Liver (tissue), 8 donors: ENCODE measurements at regions not wholly inside any gene's neighbourhood (a gene's known extent, or its start where the extent isn't known, plus 50 kb on each side); places are given as distances from the start of the nearest gene placed in this dataset.

Experiments used
- DNase-seq: peaks from one replicate; pipeline ENCODE4 v3.0.0-alpha.2; 2017; ENCODE audit warnings: low spot score
- H3K27ac ChIP-seq, 2 donors: one replicate each; pipeline ENCODE4 v1.7.0; 2013; ENCODE audit warnings: inconsistent platforms in 2 of 2, low read length in 2 of 2, control low read depth in 1 of 2, low read depth in 1 of 2, mild to moderate bottlenecking in 1 of 2
- H3K27me3 ChIP-seq, 4 donors: one replicate each; pipeline versions ENCODE4 v1.6.1 to v1.7.0; 2013; ENCODE audit warnings: low read length in 3 of 4, inconsistent platforms in 1 of 4, mild to moderate bottlenecking in 1 of 4, moderate library complexity in 1 of 4; ENCODE audit not compliant: control insufficient read depth in 4 of 4, insufficient read depth in 4 of 4
- H3K36me3 ChIP-seq, 4 donors: one replicate each; pipeline versions ENCODE4 v1.6.1 to v1.7.0; 2013; ENCODE audit warnings: low read length in 3 of 4, mild to moderate bottlenecking in 3 of 4, low read depth in 1 of 4, moderate library complexity in 1 of 4; ENCODE audit not compliant: control insufficient read depth in 4 of 4, insufficient read depth in 3 of 4
- H3K4me1 ChIP-seq, 4 donors: one replicate each; pipeline versions ENCODE4 v1.6.1 to v1.7.0; 2013; ENCODE audit warnings: low read length in 3 of 4, mild to moderate bottlenecking in 3 of 4, moderate library complexity in 1 of 4; ENCODE audit not compliant: control insufficient read depth in 4 of 4, insufficient read depth in 4 of 4
- H3K4me3 ChIP-seq, 3 donors: one replicate each; pipeline versions ENCODE4 v1.6.1 to v1.7.0; 2013; ENCODE audit warnings: low read length in 3 of 3, control low read depth in 1 of 3, low read depth in 1 of 3, mild to moderate bottlenecking in 1 of 3
- H3K9ac ChIP-seq, 2 donors: one replicate each; pipeline ENCODE4 v1.7.0; 2013; ENCODE audit warnings: low read length in 2 of 2, mild to moderate bottlenecking in 2 of 2, moderate library complexity in 2 of 2, control low read depth in 1 of 2, low read depth in 1 of 2
- H3K9me3 ChIP-seq, 4 donors: one replicate each; pipeline versions ENCODE4 v1.6.1 to v1.7.0; 2013; ENCODE audit warnings: low read length in 3 of 4; ENCODE audit not compliant: control insufficient read depth in 4 of 4
- EGR1 ChIP-seq, 2 donors: IDR thresholded peaks; 2 replicates each; pipeline ENCODE4 v1.6.1; 2016 to 2018; ENCODE audit warnings: antibody characterized with exemption in 2 of 2, low read depth in 2 of 2
- FOXA1 ChIP-seq: IDR thresholded peaks from 2 replicates; pipeline ENCODE4 v1.6.1; 2016; ENCODE audit warnings: antibody characterized with exemption
- FOXA2 ChIP-seq: IDR thresholded peaks from 2 replicates; pipeline ENCODE4 v1.6.1; 2016; ENCODE audit warnings: antibody characterized with exemption
- GABPA ChIP-seq, 2 donors: IDR thresholded peaks in 1 of 2; conservative IDR thresholded peaks in 1 of 2; 2 replicates each; pipeline ENCODE4 v1.6.1; 2016; ENCODE audit warnings: antibody characterized with exemption in 2 of 2, mild to moderate bottlenecking in 1 of 2, moderate library complexity in 1 of 2
- HNF4A ChIP-seq, 2 donors: conservative IDR thresholded peaks; 2 replicates each; pipeline ENCODE4 v1.6.1; 2016; ENCODE audit warnings: antibody characterized with exemption in 2 of 2, mild to moderate bottlenecking in 2 of 2
- HNF4G ChIP-seq: IDR thresholded peaks from 2 replicates; pipeline ENCODE4 v1.6.1; 2016; ENCODE audit warnings: antibody characterized with exemption
- JUND ChIP-seq, 2 donors: IDR thresholded peaks; 2 replicates each; pipeline ENCODE4 v1.6.1; 2016; ENCODE audit warnings: antibody characterized with exemption in 2 of 2
- NR2F2 ChIP-seq: IDR thresholded peaks from 2 replicates; pipeline ENCODE4 v1.6.1; 2016; ENCODE audit warnings: antibody characterized with exemption
- RAD21 ChIP-seq, 2 donors: IDR thresholded peaks; 2 replicates each; pipeline ENCODE4 v1.6.1; 2016; ENCODE audit warnings: antibody characterized with exemption in 2 of 2, mild to moderate bottlenecking in 2 of 2
- RXRA ChIP-seq, 2 donors: IDR thresholded peaks; 2 replicates each; pipeline ENCODE4 v1.6.1; 2017 to 2018; ENCODE audit warnings: antibody characterized with exemption in 2 of 2, mild to moderate bottlenecking in 1 of 2
- YY1 ChIP-seq: IDR thresholded peaks from 2 replicates; pipeline ENCODE4 v1.6.1; 2016; ENCODE audit warnings: antibody characterized with exemption, mild to moderate bottlenecking
- WGBS: extraction: QIAGEN DNeasy Blood & Tissue Kit; methylation state at CpG from one replicate; pipeline ENCODE4 v1.1.7; 2013; 5-methylcytosine and 5-hydroxymethylcytosine counted together
- TF ChIP-seq, protein P1 (sequence below): IDR thresholded peaks from 2 replicates; pipeline ENCODE4 v1.6.1; 2016; ENCODE audit warnings: antibody characterized with exemption
- TF ChIP-seq, protein P2 (sequence below): IDR thresholded peaks from 2 replicates; pipeline ENCODE4 v1.6.1; 2016; ENCODE audit warnings: antibody characterized with exemption, mild to moderate bottlenecking
- TF ChIP-seq, protein P3 (sequence below): IDR thresholded peaks from 2 replicates; pipeline ENCODE4 v1.6.1; 2016; ENCODE audit warnings: antibody characterized with exemption
- TF ChIP-seq, protein P4 (sequence below): fragments of 150-350 bp; IDR thresholded peaks from 2 replicates; pipeline ENCODE4 v1.5.1; 2017; ENCODE audit warnings: improper control_type of control experiment, low read depth, low read length; ENCODE audit not compliant: missing input control
- TF ChIP-seq, protein P5 (sequence below): IDR thresholded peaks from 2 replicates; pipeline ENCODE4 v1.6.1; 2016; ENCODE audit warnings: antibody characterized with exemption
- donor health status: healthy.
- donor health status: healthy.
- donor health status: healthy.
- donor health status: healthy.
- donor health status: healthy.

DNA sequence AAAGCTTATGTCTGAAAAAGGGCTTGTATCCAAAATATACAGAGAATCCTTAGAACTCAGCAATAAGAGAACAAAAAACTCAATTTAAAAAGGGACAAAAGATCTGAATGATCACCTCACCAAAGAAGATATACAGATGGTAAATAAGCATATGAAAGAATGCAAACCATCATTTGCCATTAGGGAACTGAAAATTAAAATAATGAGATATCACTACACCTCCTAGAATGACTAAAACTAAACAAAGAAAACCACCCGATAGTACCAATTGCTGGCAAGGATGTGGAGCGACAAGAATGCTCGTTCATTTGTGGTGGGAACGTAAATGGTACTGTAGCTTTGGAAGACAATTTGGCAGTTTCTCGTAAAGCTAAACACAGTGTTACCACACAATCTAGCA lies 66.9 kb upstream of the MPHOSPH6 start:
- H3K9me3 ChIP-seq = no peaks in the 10 kb centered on the region
- DNase-seq = no peak

DNA sequence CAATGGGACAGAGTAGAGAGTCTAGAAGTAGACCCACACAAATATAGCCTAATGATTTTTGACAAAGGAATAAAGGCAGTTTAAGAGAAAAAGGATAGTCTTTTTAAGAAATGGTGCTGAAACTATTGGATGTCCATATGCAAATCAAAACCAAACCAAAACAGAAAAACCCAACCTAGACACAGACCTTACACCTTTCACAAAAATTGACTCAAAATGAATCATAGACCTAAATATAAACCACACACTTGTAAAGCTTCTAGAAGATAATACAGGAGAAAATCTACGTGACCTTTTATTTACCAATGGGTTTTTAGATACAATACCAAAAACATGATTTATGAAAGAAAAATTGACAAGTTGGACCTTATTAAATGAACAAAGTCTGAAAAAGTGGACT lies 66.4 kb upstream of the MPHOSPH6 start:
- DNase-seq = no peak
- no peaks in the 10 kb centered on the region for H3K36me3 ChIP-seq
- TF ChIP-seq JUND (IDR thresholded peaks at IDR 0.05) = no peak
- no peak for TF ChIP-seq RAD21 (IDR thresholded peaks at IDR 0.05)
- TF ChIP-seq YY1 = no peak
- H3K9ac ChIP-seq = no peak overlapping the region
- H3K4me1 ChIP-seq = no peaks in the 10 kb centered on the region
- no peak overlapping the region for H3K4me3 ChIP-seq
- no peaks in the 10 kb centered on the region for H3K9me3 ChIP-seq
- WGBS = 84% methylated on average over 1 of the region's 1 CpG
- peaks cover 0 to 5% (median 2%) of the 10 kb centered on the region in 4 donors for H3K27me3 ChIP-seq
- H3K27ac ChIP-seq = no peak overlapping the region

More for the DNA sequence above, 66.9 kb upstream of the MPHOSPH6 start:
- H3K9ac ChIP-seq = no peak overlapping the region
- no peak overlapping the region for H3K4me3 ChIP-seq
- 91% methylated on average over 5 of the region's 5 CpGs for WGBS
- no peak overlapping the region for H3K27ac ChIP-seq
- TF ChIP-seq, protein P1, sequence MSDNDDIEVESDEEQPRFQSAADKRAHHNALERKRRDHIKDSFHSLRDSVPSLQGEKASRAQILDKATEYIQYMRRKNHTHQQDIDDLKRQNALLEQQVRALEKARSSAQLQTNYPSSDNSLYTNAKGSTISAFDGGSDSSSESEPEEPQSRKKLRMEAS = no peak
- TF ChIP-seq, protein P2, sequence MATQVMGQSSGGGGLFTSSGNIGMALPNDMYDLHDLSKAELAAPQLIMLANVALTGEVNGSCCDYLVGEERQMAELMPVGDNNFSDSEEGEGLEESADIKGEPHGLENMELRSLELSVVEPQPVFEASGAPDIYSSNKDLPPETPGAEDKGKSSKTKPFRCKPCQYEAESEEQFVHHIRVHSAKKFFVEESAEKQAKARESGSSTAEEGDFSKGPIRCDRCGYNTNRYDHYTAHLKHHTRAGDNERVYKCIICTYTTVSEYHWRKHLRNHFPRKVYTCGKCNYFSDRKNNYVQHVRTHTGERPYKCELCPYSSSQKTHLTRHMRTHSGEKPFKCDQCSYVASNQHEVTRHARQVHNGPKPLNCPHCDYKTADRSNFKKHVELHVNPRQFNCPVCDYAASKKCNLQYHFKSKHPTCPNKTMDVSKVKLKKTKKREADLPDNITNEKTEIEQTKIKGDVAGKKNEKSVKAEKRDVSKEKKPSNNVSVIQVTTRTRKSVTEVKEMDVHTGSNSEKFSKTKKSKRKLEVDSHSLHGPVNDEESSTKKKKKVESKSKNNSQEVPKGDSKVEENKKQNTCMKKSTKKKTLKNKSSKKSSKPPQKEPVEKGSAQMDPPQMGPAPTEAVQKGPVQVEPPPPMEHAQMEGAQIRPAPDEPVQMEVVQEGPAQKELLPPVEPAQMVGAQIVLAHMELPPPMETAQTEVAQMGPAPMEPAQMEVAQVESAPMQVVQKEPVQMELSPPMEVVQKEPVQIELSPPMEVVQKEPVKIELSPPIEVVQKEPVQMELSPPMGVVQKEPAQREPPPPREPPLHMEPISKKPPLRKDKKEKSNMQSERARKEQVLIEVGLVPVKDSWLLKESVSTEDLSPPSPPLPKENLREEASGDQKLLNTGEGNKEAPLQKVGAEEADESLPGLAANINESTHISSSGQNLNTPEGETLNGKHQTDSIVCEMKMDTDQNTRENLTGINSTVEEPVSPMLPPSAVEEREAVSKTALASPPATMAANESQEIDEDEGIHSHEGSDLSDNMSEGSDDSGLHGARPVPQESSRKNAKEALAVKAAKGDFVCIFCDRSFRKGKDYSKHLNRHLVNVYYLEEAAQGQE = no peak
- TF ChIP-seq GABPA (IDR thresholded peaks at IDR 0.05 in 1 of 2, conservative IDR thresholded peaks at IDR 0.05 in 1 of 2) = no peak
- no peak for TF ChIP-seq JUND (IDR thresholded peaks at IDR 0.05)
- TF ChIP-seq, protein P3, sequence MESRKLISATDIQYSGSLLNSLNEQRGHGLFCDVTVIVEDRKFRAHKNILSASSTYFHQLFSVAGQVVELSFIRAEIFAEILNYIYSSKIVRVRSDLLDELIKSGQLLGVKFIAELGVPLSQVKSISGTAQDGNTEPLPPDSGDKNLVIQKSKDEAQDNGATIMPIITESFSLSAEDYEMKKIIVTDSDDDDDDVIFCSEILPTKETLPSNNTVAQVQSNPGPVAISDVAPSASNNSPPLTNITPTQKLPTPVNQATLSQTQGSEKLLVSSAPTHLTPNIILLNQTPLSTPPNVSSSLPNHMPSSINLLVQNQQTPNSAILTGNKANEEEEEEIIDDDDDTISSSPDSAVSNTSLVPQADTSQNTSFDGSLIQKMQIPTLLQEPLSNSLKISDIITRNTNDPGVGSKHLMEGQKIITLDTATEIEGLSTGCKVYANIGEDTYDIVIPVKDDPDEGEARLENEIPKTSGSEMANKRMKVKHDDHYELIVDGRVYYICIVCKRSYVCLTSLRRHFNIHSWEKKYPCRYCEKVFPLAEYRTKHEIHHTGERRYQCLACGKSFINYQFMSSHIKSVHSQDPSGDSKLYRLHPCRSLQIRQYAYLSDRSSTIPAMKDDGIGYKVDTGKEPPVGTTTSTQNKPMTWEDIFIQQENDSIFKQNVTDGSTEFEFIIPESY = no peak
- TF ChIP-seq YY1 = no peak
- TF ChIP-seq HNF4G = no peak
- TF ChIP-seq RAD21 (IDR thresholded peaks at IDR 0.05) = no peak
- no peak for TF ChIP-seq RXRA (IDR thresholded peaks at IDR 0.05)
- TF ChIP-seq FOXA1 = no peak
- H3K36me3 ChIP-seq = no peaks in the 10 kb centered on the region
- H3K27me3 ChIP-seq = peaks cover 0 to 5% (median 2%) of the 10 kb centered on the region in 4 donors
- no peaks in the 10 kb centered on the region for H3K4me1 ChIP-seq

DNA sequence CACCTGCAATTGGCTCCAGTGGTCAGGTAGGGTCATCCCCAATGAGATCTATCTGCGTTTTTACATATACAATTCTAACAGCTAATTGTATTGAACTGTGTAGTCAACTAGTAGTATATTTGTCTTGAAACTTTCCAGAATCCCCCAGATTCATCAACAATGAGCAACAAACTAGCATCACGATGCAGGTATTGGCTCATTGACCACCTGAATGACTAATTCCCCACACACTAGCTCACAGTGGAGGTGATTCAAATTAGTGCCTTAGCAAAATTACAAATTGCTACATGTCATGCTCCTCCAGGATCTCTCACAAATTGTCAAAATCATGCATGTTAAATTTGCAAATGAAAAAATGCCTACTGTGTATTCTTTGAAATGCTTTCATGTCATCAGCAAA lies 62.8 kb upstream of the MPHOSPH6 start:
- Histone ChIP-seq H3K9ac (no peak overlapping the region), H3K4me1 (no peaks in the 10 kb centered on the region), H3K4me3 (no peak overlapping the region), H3K36me3 (no peaks in the 10 kb centered on the region), H3K27ac (no peak overlapping the region), H3K27me3 (no peaks in the 10 kb centered on the region), H3K9me3 (no peaks in the 10 kb centered on the region)
- 89% methylated on average over 2 of the region's 2 CpGs for WGBS
- DNase-seq = no peak
- no peak for TF ChIP-seq RXRA (IDR thresholded peaks at IDR 0.05)
- TF ChIP-seq HNF4A (conservative IDR thresholded peaks at IDR 0.05) = no peak
- TF ChIP-seq, protein P4, sequence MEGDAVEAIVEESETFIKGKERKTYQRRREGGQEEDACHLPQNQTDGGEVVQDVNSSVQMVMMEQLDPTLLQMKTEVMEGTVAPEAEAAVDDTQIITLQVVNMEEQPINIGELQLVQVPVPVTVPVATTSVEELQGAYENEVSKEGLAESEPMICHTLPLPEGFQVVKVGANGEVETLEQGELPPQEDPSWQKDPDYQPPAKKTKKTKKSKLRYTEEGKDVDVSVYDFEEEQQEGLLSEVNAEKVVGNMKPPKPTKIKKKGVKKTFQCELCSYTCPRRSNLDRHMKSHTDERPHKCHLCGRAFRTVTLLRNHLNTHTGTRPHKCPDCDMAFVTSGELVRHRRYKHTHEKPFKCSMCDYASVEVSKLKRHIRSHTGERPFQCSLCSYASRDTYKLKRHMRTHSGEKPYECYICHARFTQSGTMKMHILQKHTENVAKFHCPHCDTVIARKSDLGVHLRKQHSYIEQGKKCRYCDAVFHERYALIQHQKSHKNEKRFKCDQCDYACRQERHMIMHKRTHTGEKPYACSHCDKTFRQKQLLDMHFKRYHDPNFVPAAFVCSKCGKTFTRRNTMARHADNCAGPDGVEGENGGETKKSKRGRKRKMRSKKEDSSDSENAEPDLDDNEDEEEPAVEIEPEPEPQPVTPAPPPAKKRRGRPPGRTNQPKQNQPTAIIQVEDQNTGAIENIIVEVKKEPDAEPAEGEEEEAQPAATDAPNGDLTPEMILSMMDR = no peak
- TF ChIP-seq, protein P2 = no peak
- no peak for TF ChIP-seq EGR1 (IDR thresholded peaks at IDR 0.05; ENCODE audit: low read depth in 2 of 2)
- TF ChIP-seq FOXA1 = no peak
- no peak for TF ChIP-seq YY1
- TF ChIP-seq, protein P1 = no peak
- TF ChIP-seq, protein P5, sequence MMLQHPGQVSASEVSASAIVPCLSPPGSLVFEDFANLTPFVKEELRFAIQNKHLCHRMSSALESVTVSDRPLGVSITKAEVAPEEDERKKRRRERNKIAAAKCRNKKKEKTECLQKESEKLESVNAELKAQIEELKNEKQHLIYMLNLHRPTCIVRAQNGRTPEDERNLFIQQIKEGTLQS = no peak
- TF ChIP-seq RAD21 (IDR thresholded peaks at IDR 0.05) = no peak
- TF ChIP-seq HNF4G = no peak
- TF ChIP-seq NR2F2 = no peak
- TF ChIP-seq FOXA2 = no peak
